ENCODE measurements at regions not wholly inside any gene's neighbourhood (a gene's known extent, or its start where the extent isn't known, plus 50 kb on each side); places are given as distances from the start of the nearest gene placed in this dataset.

GRCh38 chr4:138507522-138507921 lies 265.4 kb upstream of the SLC7A11 start:
- Histone ChIP-seq H3F3A (ENCODE audit: control insufficient read depth, insufficient read depth) (no peaks in the 10 kb centered on the region), H3K4me1 (ENCODE audit: control insufficient read depth, low read length) (no peaks in the 10 kb centered on the region), H3K4me2 (ENCODE audit: low read length) (no peak overlapping the region), H3K27me3 (ENCODE audit: control insufficient read depth, low read length) (0 out of 2 replicates have a peak, but pooled peaks cover 2% of the 10 kb centered on the region), H3K27ac (ENCODE audit: low read depth, low read length) (no peak overlapping the region), H3K36me3 (ENCODE audit: control insufficient read depth, low read length) (no peaks in the 10 kb centered on the region), H3K79me2 (ENCODE audit: control insufficient read depth, low read length) (no peaks in the 10 kb centered on the region), H3K4me3 (ENCODE audit: low read length) (no peak overlapping the region), H3K9me2 (replicated peaks; ENCODE audit: control insufficient read depth, low read length) (no peaks in the 10 kb centered on the region), H3K9me3 (ENCODE audit: control insufficient read depth, insufficient read depth, low read length) (no peaks in the 10 kb centered on the region), H4K20me1 (ENCODE audit: control insufficient read depth, insufficient read depth, low read depth, low read length) (no peaks in the 10 kb centered on the region)
- TF ChIP-seq EZH2phosphoT487 (IDR thresholded peaks at IDR 0.05; ENCODE audit: borderline replicate concordance, low read length) = no peak
- no peak for TF ChIP-seq CTCF (IDR thresholded peaks at IDR 0.05; ENCODE audit: low read depth, low read length, poor library complexity, severe bottlenecking)

- H3K9me3 ChIP-seq (ENCODE audit: control insufficient read depth, insufficient read depth, low read length) = no peaks in the 10 kb centered on the region
- TF ChIP-seq CTCF (IDR thresholded peaks at IDR 0.05; ENCODE audit: low read depth, low read length, poor library complexity, severe bottlenecking) = no peak
- no peak for TF ChIP-seq EZH2phosphoT487 (IDR thresholded peaks at IDR 0.05; ENCODE audit: borderline replicate concordance, low read length)
These were observed 259.5 kb upstream of the SLC7A11 start for GRCh38 chr4:138501614-138502013.

GRCh38 chr4:138500869-138501268 lies 258.7 kb upstream of the SLC7A11 start:
- no peak overlapping the region for H3K27ac ChIP-seq (ENCODE audit: low read depth, low read length)
- H3K9me3 ChIP-seq (ENCODE audit: control insufficient read depth, insufficient read depth, low read length) = no peaks in the 10 kb centered on the region
- no peak overlapping the region for H3K4me2 ChIP-seq (ENCODE audit: low read length)
- H4K20me1 ChIP-seq (ENCODE audit: control insufficient read depth, insufficient read depth, low read depth, low read length) = no peaks in the 10 kb centered on the region
- H3K4me1 ChIP-seq (ENCODE audit: control insufficient read depth, low read length) = no peaks in the 10 kb centered on the region
- no peaks in the 10 kb centered on the region for H3K79me2 ChIP-seq (ENCODE audit: control insufficient read depth, low read length)
- no peaks in the 10 kb centered on the region for H3F3A ChIP-seq (ENCODE audit: control insufficient read depth, insufficient read depth)
- TF ChIP-seq EZH2phosphoT487 (IDR thresholded peaks at IDR 0.05; ENCODE audit: borderline replicate concordance, low read length) = no peak
- no peak for TF ChIP-seq CTCF (IDR thresholded peaks at IDR 0.05; ENCODE audit: low read depth, low read length, poor library complexity, severe bottlenecking)
- no peaks in the 10 kb centered on the region for H3K27me3 ChIP-seq (ENCODE audit: control insufficient read depth, low read length)
- H3K36me3 ChIP-seq (ENCODE audit: control insufficient read depth, low read length) = no peaks in the 10 kb centered on the region
- H3K9me2 ChIP-seq (replicated peaks; ENCODE audit: control insufficient read depth, low read length) = no peaks in the 10 kb centered on the region
- no peak overlapping the region for H3K4me3 ChIP-seq (ENCODE audit: low read length)

More at GRCh38 chr4:138501614-138502013, 259.5 kb upstream of the SLC7A11 start:
- H3K4me3 ChIP-seq (ENCODE audit: low read length) = no peak overlapping the region
- H3K36me3 ChIP-seq (ENCODE audit: control insufficient read depth, low read length) = no peaks in the 10 kb centered on the region
- H3F3A ChIP-seq (ENCODE audit: control insufficient read depth, insufficient read depth) = no peaks in the 10 kb centered on the region
- no peak overlapping the region for H3K27ac ChIP-seq (ENCODE audit: low read depth, low read length)
- no peaks in the 10 kb centered on the region for H3K4me1 ChIP-seq (ENCODE audit: control insufficient read depth, low read length)
- no peaks in the 10 kb centered on the region for H4K20me1 ChIP-seq (ENCODE audit: control insufficient read depth, insufficient read depth, low read depth, low read length)
- no peaks in the 10 kb centered on the region for H3K79me2 ChIP-seq (ENCODE audit: control insufficient read depth, low read length)
- no peaks in the 10 kb centered on the region for H3K9me2 ChIP-seq (replicated peaks; ENCODE audit: control insufficient read depth, low read length)
- H3K4me2 ChIP-seq (ENCODE audit: low read length) = no peak overlapping the region
- no peaks in the 10 kb centered on the region for H3K27me3 ChIP-seq (ENCODE audit: control insufficient read depth, low read length)

Measured in DOHH2 (cell line).